Transverse colon (tissue), 3 donors: ENCODE measurements at regions not wholly inside any gene's neighbourhood (a gene's known extent, or its start where the extent isn't known, plus 50 kb on each side); places are given as distances from the start of the nearest gene placed in this dataset.

Experiments used
- CTCF ChIP-seq, 5 experiments: fragments of 200-600 bp in 3 of 5; fragments of 450-650 bp in 2 of 5; sonication (generic) in 3 of 5; IDR thresholded peaks; 1 replicate in 2 of 5; 2 replicates in 3 of 5; pipeline ENCODE4 v1.5.1; 2016 to 2017; ENCODE audit warnings: antibody characterized with exemption in 5 of 5, inconsistent platforms in 3 of 5, mild to moderate bottlenecking in 2 of 5, moderate library complexity in 1 of 5
- POLR2A ChIP-seq: fragments of 450-650 bp; IDR thresholded peaks from one replicate; pipeline ENCODE4 v1.6.1; 2016; ENCODE audit warnings: antibody characterized with exemption, mild to moderate bottlenecking, moderate library complexity

GRCh38 chr5:12109075-12109688, 204.9 kb upstream of the CTNND2 start:
- TF ChIP-seq CTCF (IDR thresholded peaks at IDR 0.05) = no peak
- TF ChIP-seq POLR2A = no peak
